Mammary epithelial cell (primary cell): ENCODE measurements at regions not wholly inside any gene's neighbourhood (a gene's known extent, or its start where the extent isn't known, plus 50 kb on each side); places are given as distances from the start of the nearest gene placed in this dataset.

ENCODE experiments used
- EZH2 ChIP-seq: IDR thresholded peaks from 2 replicates; pipeline ENCODE4 v1.6.1; 2012; ENCODE audit warnings: low read length, inconsistent platforms, borderline replicate concordance
- TF ChIP-seq, protein P1 (sequence below), 2 donors: IDR thresholded peaks in 1 of 2; conservative IDR thresholded peaks in 1 of 2; 2 replicates each; pipeline ENCODE4 v1.5.1; 2011 to 2012; ENCODE audit warnings: inconsistent platforms in 2 of 2, low read length in 2 of 2, mild to moderate bottlenecking in 2 of 2, control low read depth in 1 of 2, low read depth in 1 of 2; ENCODE audit not compliant: insufficient read depth in 1 of 2; ENCODE audit errors: extremely low read depth in 1 of 2

- TF ChIP-seq, protein P1, sequence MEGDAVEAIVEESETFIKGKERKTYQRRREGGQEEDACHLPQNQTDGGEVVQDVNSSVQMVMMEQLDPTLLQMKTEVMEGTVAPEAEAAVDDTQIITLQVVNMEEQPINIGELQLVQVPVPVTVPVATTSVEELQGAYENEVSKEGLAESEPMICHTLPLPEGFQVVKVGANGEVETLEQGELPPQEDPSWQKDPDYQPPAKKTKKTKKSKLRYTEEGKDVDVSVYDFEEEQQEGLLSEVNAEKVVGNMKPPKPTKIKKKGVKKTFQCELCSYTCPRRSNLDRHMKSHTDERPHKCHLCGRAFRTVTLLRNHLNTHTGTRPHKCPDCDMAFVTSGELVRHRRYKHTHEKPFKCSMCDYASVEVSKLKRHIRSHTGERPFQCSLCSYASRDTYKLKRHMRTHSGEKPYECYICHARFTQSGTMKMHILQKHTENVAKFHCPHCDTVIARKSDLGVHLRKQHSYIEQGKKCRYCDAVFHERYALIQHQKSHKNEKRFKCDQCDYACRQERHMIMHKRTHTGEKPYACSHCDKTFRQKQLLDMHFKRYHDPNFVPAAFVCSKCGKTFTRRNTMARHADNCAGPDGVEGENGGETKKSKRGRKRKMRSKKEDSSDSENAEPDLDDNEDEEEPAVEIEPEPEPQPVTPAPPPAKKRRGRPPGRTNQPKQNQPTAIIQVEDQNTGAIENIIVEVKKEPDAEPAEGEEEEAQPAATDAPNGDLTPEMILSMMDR (conservative IDR thresholded peaks at IDR 0.05 in 1 of 2, IDR thresholded peaks at IDR 0.05 in 1 of 2; ENCODE audit: extremely low read depth in 1 of 2, insufficient read depth in 1 of 2, low read depth in 1 of 2, low read length in 2 of 2) = no peak
- TF ChIP-seq EZH2 = no peak
Measured at GRCh38 chr12:28987538-28988324, 161.3 kb upstream of the FAR2 start.
